HL-60 (cell line): ENCODE measurements at regions not wholly inside any gene's neighbourhood (a gene's known extent, or its start where the extent isn't known, plus 50 kb on each side); places are given as distances from the start of the nearest gene placed in this dataset.

ENCODE experiments used
- CTCF ChIP-seq: IDR thresholded peaks from one replicate; pipeline ENCODE4 v1.5.1; 2011; ENCODE audit warnings: low read length, control low read depth, inconsistent platforms; ENCODE audit not compliant: insufficient read depth
- POLR2AphosphoS5 ChIP-seq: IDR thresholded peaks from 2 replicates; pipeline ENCODE4 v1.6.1; 2012; ENCODE audit warnings: low read depth
- REST ChIP-seq: IDR thresholded peaks from 2 replicates; pipeline ENCODE4 v1.6.1; 2012; ENCODE audit warnings: low read depth; ENCODE audit not compliant: insufficient replicate concordance
- SPI1 ChIP-seq: IDR thresholded peaks from 2 replicates; pipeline ENCODE4 v1.6.1; 2012; ENCODE audit warnings: low read depth, mild to moderate bottlenecking, borderline replicate concordance

GRCh38 chr11:105315287-105315686 is 175.7 kb upstream of the CARD18 start:
- no peak for TF ChIP-seq CTCF
- no peak for TF ChIP-seq SPI1
- no peak for TF ChIP-seq REST
- TF ChIP-seq POLR2AphosphoS5 = no peak
